Loucy (cell line): ENCODE measurements at regions not wholly inside any gene's neighbourhood (a gene's known extent, or its start where the extent isn't known, plus 50 kb on each side); places are given as distances from the start of the nearest gene placed in this dataset.

ENCODE experiments used
- CTCF ChIP-seq: fragments of 200-600 bp; sonication (generic); conservative IDR thresholded peaks from 2 replicates; pipeline ENCODE4 v1.5.1; 2014; ENCODE audit warnings: mild to moderate bottlenecking, antibody characterized with exemption, low read length
- EZH2phosphoT487 ChIP-seq: fragments of 200-600 bp; IDR thresholded peaks from 2 replicates; pipeline ENCODE4 v1.6.1; 2018; ENCODE audit warnings: antibody characterized with exemption, mild to moderate bottlenecking, moderate library complexity, borderline replicate concordance

DNA sequence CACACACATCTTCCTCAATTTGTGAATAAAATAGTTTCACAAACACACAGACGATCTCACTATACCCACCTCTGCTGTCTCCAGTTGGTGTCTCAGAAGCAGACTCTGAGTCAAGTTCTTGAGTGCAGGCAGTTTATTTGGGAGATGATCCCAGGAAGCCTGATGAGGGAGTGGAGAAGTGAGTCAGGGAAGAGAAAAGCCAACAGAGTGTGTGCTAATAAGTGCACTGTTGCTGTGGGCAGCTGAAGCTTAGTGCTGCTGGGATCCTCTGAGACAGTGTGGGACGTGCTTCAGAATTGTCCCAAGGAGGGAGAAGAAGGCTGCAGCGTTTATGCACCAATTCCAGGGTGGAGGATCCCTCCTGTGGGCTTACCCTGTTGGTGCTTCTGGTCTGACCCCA, 423.2 kb upstream of the C16orf82 start:
- TF ChIP-seq CTCF: no peak
- TF ChIP-seq EZH2phosphoT487: no peak
